Stimulated activated CD8-positive, alpha-beta memory T cell treated with anti-CD3 and anti-CD28 coated beads, Interleukin-4, amount 100 ng/mL, for 1 hour (primary cell): ENCODE measurements at regions not wholly inside any gene's neighbourhood (a gene's known extent, or its start where the extent isn't known, plus 50 kb on each side); places are given as distances from the start of the nearest gene placed in this dataset.

Experiments used
- DNase-seq, 2 donors: peaks; one replicate each; pipeline ENCODE4 v3.0.0-alpha.2; 2020; ENCODE audit warnings: low read depth in 2 of 2, low spot score in 1 of 2

DNA sequence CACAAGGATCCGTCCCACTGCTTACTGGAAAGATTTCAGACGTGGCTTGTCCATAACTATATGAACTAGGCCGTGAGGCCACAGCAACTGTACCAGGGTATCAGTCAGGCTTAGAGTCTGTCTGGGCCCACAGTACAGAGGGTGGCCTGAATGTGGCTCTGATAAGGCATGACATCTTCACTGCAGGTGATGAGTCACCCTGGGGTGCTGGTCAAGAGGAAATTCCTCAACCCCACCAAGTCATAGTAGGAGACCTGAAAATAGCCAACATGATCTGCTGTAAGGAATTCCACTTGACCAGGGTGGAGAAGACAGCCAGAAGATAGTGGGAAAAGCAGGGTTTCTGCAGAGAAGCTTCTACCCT, 107.7 kb downstream of the INHBB start:
- no peak for DNase-seq

DNA sequence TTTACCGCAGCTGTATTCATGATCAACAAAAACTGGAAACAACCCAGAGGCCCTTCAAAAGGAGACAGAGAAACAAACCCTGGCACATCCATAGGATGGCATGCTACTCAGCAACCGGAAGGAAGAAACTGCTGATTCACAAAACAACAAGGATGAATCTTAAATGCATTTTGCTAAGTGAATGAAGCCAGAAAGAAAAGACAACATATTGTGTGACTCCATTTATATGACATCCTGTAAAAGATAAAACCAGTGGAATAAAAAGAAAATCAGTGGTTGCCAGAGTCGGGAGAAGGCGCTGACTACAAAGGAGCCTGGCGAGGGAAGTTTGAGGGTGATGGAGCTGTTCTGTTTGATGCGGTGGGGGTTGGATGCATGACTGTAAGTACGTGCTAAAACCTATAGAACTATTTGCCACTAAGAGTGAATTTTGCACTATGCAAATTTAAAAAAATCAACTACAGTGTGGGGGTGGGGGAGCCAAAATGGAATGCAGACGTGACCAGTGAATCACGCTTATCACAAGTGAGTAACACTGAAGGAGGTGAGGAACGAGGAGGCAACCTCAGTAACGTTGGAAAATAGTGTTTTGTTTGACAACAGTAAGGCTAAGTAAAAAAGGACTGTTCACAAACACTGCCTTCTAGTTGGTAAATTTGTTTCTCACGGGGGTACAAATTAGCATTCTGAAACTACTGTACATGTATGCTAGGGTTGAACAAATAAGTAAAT, 108.9 kb downstream of the INHBB start:
- no peak for DNase-seq

DNA sequence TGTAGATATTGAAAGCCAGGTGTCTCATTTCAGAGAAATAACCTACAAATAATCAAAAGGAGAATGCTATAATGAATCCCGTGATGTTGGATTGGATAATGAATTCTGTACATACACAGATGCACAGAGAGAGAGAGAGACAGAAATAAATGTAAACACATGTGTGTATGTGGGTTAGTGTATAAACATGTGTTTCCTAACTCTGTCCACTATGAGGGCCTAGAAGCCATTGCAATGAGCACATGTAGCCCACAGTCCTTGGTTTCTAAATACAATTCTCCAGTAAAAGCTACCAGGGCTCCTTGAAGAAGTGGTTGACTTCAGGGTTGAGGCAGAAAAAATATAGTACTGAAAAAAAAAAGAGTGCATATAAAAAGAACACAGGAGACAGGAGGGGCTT, 109.5 kb downstream of the INHBB start:
- DNase-seq = no peak

DNA sequence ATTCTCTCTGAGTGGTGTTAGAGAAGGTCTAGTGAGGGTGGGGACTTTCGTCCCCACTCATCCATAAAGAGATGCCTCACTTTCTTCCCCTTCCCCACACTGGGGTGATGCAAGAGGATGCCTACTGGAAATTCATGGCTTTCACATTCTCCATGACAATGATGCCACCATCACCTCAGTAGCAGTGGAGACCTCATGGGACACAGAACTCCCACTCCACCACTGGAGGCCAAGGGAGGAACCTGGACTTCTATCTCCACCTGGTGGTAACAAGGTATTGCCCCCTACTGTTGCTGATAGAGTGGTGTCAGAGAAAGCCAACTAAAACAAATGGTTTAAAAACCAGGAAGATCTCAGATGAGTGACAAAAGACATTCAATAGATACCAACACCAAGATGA, 110.9 kb downstream of the INHBB start:
- no peak for DNase-seq

DNA sequence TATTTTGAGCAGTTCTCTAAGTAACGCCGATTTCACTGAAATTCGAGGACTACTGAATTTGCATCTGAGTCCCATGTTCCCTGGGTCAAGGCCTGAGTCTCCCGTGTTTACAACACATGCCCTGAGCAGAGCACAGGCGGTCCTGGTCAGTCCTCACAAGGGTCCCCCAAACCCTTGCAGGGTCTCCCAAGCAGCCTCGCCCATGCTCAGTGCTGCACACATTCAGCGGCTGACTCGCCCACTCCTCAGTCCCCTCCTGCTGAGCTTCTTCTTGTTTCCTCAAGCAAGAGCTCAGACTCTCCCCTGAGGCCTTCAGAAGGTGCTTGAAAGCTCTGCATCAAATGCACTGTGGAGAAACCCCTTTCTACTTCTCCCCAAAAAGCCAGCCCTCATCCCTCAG, 114.6 kb downstream of the INHBB start:
- no peak for DNase-seq

DNA sequence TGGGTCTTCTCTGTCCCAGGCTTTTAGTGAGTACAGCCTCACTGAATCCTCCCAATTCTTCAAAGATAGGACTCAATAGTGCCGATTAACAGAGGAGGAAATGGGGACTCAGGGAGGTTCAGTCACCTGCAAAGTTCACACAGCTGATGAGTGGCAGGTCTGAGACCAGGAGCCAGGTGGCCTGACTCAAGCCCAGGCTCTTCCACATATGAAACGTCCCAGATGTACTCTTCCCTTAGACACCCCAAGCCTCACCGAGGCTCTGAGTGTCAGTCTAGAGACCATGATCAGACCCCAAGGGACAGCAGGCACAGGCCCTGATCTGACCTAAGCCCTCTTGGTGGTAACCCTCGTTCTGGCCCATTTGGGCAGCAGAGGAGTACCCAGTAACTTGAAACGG, 115.2 kb downstream of the INHBB start:
- DNase-seq = no peak

DNA sequence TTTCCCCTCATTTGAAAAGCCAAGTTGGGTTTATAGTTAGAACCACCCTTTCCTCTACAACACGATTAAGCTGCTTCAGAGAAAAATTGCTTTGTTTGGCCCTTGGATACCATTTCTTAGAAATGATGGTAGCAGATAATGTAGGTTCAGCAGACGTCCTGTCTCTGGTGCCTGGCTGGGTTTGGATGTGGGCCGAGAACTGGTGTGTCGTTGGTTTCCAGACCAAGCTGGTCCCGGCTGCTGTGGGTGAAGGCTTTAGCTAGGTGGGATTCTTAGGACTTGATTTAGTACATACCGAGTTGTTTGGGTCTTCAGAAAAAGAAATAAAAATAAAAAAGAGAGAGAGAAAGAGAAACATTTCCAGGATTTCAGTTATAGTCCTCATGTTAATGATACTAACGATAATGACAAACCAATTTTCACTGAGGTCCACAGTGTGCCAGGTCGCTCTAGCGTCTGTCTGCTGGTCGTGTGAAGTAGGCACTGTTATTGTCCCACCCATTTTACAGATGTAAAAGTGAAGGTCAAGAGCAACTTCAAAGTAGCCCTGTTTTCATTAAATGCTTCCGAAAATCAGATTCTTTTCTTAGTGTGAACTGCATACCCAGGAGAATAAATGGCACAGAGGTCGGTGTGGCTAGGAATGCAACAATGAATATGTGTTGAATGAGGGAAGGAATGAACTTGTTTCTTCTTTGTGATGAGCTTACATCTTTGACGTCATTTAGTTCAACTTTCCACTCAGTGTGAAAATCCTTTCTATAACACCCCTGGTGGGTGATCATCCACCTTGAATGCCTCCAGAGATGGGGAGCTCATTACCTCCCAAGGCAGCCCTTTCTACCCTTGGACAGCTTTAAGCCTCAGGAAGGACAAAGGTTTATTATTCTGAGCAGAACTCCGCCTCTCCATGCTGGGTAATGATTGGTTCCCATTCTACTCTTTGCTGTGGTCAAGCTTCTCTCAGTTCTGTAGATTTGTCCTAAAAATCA, 115.9 kb downstream of the INHBB start:
- no peak for DNase-seq

DNA sequence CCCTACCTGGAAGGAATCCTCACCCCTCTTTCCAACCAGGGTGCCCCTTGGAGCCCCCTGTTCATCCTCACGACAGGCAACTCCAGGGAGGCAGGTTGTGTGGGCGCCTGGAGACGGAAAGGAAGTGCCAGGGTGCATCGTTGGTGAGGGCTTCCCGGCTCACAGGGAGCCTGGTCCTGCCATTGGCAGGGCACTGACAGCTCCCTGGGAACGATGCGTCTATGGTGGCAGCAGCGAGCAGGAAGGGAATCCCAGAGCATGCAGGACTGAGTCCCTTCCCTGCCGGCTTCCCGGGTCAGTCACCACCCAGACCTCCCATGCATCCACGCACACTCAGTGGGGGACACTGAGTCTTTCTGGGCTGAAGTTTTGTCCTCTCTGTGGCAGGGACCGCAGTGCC, 117.6 kb downstream of the INHBB start:
- no peak for DNase-seq

DNA sequence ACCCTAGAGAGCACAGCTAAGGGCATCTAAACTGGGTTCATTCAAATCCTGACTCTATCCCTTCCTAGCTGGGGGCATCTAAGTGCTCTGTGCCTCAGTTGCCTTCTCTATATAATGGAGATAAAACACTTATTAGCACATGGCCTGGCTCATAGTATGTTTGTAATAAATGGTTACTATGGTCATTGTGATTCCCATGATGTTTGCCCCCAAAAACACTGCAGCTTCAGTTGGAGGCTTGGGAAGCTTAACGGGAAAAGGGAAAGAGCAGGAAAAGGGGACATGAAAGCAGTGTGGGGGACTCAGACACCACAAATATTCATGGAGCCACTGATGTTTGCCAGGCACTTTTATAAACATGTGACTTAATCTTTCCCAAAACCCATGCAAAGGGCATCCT, 118.1 kb downstream of the INHBB start:
- no peak for DNase-seq

DNA sequence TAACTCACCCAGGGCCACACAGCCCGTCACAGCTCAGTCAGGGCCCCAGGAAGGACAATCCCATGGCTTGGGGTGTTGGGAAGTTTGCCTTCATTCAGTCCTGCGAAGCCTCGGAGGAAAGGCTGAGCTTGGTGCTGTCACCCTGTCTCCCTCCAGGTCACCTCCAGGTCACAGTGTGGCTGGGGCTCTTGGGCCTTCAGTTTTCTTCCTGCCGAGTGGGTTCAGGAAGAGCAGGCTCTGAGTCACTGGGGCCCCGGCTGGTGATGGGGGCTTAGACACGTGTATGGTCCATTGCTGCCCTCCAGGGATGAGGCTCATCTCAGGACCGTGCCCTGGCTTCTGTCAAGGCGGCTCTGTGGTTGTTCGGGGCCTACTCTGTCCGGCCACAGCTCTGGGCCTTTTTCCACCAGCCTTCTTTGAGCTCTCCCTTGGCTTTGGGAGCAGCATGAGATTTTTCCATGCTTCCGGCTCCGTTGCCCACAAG, 118.6 kb downstream of the INHBB start:
- DNase-seq = no peak

DNA sequence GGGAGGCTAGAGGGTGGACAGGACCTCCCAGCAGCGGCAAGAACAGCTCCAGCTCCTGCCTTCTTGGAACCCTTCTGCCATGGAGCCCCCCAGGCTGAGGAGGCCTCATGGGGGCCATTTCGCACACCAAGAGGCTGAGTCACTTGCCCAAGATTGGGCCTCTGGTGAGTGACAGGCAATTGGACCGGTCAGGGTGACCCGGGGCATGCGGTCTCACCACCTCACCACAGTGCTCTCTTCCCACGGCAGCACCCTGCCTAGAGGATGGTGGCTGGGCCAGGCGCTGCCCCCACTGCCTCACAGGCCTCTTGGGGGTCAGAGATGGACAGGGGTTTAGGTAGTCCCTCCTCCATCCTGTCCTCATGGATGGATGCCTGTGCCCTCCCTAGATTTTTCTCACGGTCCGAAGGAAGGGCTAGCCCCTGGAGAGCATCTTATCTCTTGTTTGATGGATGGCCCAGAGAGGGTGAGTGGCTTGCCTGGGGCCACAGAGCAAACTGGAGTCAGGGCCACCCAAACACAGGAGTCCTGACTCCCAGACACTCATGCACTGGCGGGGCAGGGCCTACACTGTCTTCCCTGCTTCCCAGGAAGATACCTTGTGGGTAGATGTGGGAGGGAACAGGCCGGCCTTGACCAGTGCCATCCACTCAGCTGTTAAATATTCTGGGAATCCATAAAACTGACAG, 119.2 kb downstream of the INHBB start:
- no peak for DNase-seq

DNA sequence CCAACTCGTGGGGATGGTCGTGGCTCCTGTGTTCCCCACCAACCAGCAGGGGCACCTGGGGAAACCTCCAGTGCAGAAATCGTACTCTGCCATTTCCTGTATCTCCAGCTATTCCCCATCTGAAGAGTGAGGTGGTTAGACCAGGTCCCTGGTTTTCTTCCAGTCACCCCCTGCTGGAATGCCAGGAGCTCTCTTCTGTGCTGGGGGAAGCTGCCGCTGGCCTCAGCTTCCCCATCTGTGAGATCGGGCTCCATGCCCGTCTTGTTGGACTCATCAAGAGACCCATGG, 119.7 kb downstream of the INHBB start:
- DNase-seq = no peak

DNA sequence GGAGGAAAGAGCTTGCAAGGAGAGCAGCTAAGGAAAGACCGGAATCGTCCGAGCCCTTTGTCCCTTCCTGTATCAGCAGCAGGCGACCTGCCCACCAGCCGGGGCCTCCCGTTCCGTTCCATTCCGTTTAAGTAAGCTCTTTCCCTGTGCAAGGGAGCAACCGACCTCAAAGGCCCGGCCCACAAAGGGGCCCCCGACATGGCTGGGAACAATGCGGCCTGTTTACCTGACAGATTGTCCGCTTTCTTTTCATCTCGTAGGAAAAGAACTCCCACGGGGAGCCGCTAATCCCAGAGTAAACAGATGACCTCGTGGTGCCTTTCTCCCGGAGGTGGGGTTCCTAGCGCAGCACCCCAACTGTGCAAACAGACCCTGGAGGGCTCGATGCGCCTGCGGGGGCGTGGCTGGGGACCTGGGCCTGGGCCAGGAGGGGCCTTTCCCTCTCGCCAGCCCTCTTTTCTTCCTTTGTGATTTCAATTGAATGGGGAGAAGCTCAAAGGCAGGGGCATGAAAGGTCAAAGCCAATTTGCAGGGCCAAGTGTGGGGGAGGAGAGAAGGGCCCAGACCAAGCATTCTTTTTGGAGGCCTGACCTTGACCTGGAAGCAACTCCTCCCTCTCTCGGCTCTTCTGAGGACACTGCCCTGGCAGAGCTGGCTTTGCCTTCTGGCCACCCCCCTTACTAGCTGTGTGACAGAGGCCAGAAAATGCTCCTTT, 120.2 kb downstream of the INHBB start:
- no peak for DNase-seq

DNA sequence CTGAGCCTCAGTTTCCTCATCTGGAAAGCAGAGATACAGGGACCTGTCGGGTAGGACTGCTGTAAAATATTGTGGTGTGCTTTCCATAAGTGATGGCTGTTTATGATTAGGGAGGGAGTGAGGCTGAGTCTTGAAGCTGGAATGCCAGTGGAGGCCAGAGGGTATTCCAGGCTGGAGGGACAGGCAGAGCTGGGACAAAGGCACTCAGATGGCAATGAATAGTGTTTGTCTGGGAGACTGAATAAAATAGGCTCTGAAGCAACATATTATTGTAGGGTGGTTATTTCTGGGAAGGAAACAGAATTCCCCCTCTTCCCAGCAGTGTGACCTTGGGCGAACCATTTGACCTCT, 120.7 kb downstream of the INHBB start:
- no peak for DNase-seq

DNA sequence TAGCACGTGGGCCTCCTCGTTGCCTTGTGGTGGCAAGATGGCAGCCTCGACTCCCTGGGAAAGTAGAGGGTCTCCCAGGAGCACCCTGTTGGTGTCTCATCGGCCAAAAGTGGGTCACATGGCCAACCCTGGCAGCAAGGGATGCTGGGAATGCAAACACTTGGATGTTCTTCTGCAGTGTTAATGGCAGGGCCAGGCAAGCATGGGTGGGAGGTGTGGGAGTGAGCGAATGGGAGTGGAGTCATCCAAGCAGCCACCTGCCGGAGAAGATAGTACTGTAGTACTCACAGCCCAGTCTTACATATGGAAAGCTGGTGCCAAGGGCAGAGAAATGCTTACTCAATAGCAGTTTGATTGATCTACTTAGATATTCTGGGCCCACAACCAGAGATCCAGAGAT, 122.2 kb downstream of the INHBB start:
- DNase-seq = no peak

DNA sequence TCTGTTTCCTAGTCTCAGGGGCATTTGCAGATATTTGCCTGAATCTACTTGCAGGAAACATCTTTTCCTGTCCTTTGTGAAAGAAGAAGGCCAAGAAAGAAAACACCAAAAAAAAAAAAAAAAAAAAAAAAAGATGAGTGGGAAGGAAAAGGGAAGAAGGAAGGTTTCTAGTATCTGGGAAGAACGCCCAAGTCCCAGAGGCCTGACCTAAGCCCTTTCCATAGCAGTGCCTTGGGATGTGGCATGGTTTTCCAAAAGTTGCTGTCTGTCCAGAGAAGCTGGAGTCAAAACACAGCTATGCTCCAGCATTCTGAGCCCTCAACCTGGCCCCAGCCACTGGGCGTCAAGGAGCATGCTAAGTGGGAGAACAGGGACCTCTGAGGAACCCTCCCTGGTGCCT, 123.5 kb downstream of the INHBB start:
- DNase-seq = no peak

DNA sequence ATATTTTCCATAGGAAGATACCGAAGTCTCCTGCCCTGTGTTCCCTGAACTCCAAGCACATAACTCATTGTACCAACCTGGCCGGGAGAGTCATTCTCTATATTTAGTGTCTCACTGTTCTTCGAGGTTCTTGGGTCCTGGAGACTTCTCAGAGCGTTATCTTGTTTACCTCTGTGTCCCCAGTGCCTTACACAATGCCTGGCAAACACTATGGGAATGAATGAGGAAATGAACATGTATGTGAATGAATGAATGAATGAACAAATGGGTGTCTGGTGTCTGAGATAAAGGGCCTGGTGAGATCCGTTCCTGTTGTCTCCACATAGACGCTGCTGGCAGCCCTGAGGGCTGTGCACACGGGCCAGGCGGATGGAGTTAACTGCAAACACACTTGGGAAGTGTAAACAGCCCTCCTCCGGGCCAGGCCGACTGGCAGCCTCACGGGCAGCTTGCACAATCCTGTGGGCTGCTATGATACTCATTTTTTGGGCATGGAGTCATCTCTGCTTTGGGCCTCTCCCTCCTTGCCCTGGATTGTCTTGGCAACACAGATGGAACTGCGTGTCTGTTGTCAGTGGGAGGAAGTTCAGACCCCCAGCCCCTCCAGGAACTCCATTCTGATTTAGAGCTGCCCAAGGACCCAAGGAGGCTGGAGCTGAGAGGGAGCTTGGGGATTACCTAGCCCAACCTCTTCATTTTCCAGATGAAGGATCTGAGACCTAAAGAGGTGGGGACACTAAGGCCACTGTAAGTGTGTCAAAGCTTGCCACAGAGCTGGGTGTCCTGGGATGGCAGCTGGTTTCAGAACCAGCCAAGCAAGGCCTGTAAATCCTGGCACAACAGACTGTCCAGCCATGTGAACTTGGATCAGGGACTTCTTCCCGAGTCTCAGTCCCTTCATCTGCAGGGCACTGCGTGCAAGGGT, 124.4 kb downstream of the INHBB start:
- DNase-seq = no peak

DNA sequence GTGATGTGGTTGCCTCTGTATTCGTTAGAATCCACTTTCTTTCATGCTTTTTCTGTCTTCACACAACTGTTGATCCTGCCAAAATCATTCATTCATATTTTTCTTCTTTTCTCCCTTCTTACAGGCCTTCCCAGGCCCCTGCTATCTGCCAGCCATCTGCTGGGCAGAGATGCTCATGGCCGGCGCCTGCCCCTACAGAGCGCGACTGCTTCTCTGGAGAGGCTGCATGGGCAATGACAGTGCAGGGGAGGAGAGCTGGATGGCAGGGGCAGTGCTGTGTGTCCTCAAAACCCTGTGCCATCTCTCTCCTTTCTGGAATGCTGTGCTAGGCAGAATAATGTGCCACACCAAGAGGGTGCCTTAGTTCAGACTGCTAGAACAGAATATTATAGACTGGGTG, 125.2 kb downstream of the INHBB start:
- no peak for DNase-seq

DNA sequence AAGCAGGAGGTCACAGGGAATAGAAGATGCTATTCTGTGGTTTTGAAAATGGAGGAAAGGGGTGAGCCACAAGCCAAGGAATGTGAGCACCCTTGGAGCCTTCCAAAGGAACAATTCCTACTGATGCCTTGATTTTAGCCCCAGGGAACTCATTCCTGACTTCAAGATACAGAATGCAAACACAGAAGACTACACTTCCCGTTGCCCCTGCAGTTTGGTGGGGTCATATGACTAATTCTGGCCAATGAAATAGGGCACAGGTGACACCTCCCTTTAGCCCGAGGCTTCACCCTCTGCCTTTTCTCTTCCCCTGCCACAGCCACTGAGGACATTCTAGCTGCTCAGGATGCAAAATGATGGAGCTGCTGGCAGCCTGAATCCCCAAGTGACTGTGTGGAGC, 126.1 kb downstream of the INHBB start:
- DNase-seq = no peak

DNA sequence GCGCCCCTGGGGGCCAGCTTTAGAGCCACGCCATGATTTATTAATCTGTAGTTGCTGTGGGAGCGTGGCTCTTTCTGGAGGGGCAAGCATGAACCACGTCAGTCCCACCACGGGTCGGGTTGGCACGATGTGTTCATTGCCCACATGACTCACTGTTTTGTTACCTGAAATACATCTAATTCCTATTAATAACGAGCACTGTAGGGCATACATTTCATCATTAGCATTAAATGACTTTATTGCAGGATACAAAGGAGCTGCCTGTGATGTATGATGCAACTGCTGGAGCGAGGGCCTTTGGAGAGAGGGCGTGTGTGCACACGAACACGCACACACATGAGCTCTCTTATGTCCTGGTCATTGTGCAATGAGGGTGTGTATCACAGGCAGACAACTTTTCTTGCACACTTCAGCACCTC, 127.0 kb downstream of the INHBB start:
- no peak for DNase-seq
